ENCODE measurements at regions not wholly inside any gene's neighbourhood (a gene's known extent, or its start where the extent isn't known, plus 50 kb on each side); places are given as distances from the start of the nearest gene placed in this dataset.

GRCh38 chr9:120071760-120072159 lies 508.2 kb downstream of the CDK5RAP2 start:
- DNase-seq (ENCODE audit: low read depth, low spot score): no peak
- ChIA-PET POLR2A (no interaction called here), CTCF (no interaction called here)
- Histone ChIP-seq H3K27me3 (ENCODE audit: control insufficient read depth, insufficient read depth, low read length) (no peaks in the 10 kb centered on the region), H3K36me3 (ENCODE audit: control insufficient read depth, insufficient read depth, low read length) (no peaks in the 10 kb centered on the region), H3K4me1 (ENCODE audit: control insufficient read depth, insufficient read depth, low read length) (no peaks in the 10 kb centered on the region), H3K4me3 (ENCODE audit: low read depth in 2 of 2, low read length in 2 of 2) (no peak overlapping the region), H3K9me3 (ENCODE audit: control insufficient read depth, insufficient read depth, low read depth, low read length) (no peaks in the 10 kb centered on the region), H3K27ac (ENCODE audit: low read length) (no peak overlapping the region)
- TF ChIP-seq POLR2AphosphoS5 (IDR thresholded peaks at IDR 0.05; ENCODE audit: low read depth, low read length) (no peak), SIN3A (IDR thresholded peaks at IDR 0.05; ENCODE audit: borderline replicate concordance, insufficient read depth, low read depth, low read length) (no peak), CTCF (IDR thresholded peaks at IDR 0.05) (no peak), TCF7L2 (IDR thresholded peaks at IDR 0.05; ENCODE audit: low read depth, low read length) (no peak)
- TF ChIP-seq, protein P1, sequence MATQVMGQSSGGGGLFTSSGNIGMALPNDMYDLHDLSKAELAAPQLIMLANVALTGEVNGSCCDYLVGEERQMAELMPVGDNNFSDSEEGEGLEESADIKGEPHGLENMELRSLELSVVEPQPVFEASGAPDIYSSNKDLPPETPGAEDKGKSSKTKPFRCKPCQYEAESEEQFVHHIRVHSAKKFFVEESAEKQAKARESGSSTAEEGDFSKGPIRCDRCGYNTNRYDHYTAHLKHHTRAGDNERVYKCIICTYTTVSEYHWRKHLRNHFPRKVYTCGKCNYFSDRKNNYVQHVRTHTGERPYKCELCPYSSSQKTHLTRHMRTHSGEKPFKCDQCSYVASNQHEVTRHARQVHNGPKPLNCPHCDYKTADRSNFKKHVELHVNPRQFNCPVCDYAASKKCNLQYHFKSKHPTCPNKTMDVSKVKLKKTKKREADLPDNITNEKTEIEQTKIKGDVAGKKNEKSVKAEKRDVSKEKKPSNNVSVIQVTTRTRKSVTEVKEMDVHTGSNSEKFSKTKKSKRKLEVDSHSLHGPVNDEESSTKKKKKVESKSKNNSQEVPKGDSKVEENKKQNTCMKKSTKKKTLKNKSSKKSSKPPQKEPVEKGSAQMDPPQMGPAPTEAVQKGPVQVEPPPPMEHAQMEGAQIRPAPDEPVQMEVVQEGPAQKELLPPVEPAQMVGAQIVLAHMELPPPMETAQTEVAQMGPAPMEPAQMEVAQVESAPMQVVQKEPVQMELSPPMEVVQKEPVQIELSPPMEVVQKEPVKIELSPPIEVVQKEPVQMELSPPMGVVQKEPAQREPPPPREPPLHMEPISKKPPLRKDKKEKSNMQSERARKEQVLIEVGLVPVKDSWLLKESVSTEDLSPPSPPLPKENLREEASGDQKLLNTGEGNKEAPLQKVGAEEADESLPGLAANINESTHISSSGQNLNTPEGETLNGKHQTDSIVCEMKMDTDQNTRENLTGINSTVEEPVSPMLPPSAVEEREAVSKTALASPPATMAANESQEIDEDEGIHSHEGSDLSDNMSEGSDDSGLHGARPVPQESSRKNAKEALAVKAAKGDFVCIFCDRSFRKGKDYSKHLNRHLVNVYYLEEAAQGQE (IDR thresholded peaks at IDR 0.05; ENCODE audit: insufficient read depth in 1 of 2, low read depth in 2 of 2, low read length in 1 of 2): no peak
- in situ Hi-C loops (cut with HindIII; ENCODE audit: low pct_unique_long_range_greater_than_20kb, low sequenced_read_pairs): no loop called here
- intact Hi-C loops (cut with micrococcal nuclease; ENCODE audit: unreplicated experiment): no loop called here
- BruUV-seq (replicated peaks): no TSS peak
- no peak for ATAC-seq

DNA sequence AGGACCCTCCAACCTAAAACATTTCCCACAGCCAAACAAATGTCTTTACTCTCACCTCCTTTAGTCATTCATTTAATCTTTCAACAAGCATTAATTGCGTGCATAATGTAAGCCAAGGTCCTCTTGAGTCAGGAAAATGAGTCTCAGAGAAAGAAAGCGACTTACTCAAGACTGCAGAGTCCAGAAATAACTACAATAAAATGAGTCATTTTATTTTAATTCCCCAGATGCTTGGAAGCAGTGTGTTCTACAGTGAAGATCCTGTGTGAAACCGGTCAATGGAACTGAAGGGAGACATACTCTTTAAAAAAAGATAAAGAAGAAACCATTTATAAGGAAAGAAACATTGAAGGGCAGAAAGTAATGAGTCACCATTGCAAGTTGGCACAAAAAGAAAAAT lies 513.7 kb downstream of the CDK5RAP2 start:
- TF ChIP-seq TCF7L2 (IDR thresholded peaks at IDR 0.05; ENCODE audit: low read depth, low read length) (no peak), CTCF (IDR thresholded peaks at IDR 0.05) (no peak), SIN3A (IDR thresholded peaks at IDR 0.05; ENCODE audit: borderline replicate concordance, insufficient read depth, low read depth, low read length) (no peak), POLR2AphosphoS5 (IDR thresholded peaks at IDR 0.05; ENCODE audit: low read depth, low read length) (no peak)
- TF ChIP-seq, protein P1 (IDR thresholded peaks at IDR 0.05; ENCODE audit: insufficient read depth in 1 of 2, low read depth in 2 of 2, low read length in 1 of 2): no peak
- no peak for ATAC-seq
- DNase-seq (ENCODE audit: low read depth, low spot score): no peak
- Histone ChIP-seq H3K4me3 (ENCODE audit: low read depth in 2 of 2, low read length in 2 of 2) (no peak overlapping the region), H3K36me3 (ENCODE audit: control insufficient read depth, insufficient read depth, low read length) (no peaks in the 10 kb centered on the region), H3K27me3 (ENCODE audit: control insufficient read depth, insufficient read depth, low read length) (no peaks in the 10 kb centered on the region), H3K4me1 (ENCODE audit: control insufficient read depth, insufficient read depth, low read length) (no peaks in the 10 kb centered on the region), H3K27ac (ENCODE audit: low read length) (no peak overlapping the region), H3K9me3 (ENCODE audit: control insufficient read depth, insufficient read depth, low read depth, low read length) (no peaks in the 10 kb centered on the region)
- CTCF ChIA-PET: no interaction called here
- POLR2A ChIA-PET: no interaction called here
- intact Hi-C loops (cut with micrococcal nuclease; ENCODE audit: unreplicated experiment) (no loop called here), in situ Hi-C loops (cut with HindIII; ENCODE audit: low pct_unique_long_range_greater_than_20kb, low sequenced_read_pairs) (no loop called here)
- BruUV-seq (replicated peaks): no TSS peak
